Ishikawa (cell line): ENCODE measurements at regions not wholly inside any gene's neighbourhood (a gene's known extent, or its start where the extent isn't known, plus 50 kb on each side); places are given as distances from the start of the nearest gene placed in this dataset.

ENCODE experiments used
- CEBPB ChIP-seq: IDR thresholded peaks from 2 replicates; pipeline ENCODE4 v1.6.1; 2012
- CREB1 ChIP-seq: IDR thresholded peaks from 2 replicates; pipeline ENCODE4 v1.6.1; 2012; ENCODE audit warnings: low read depth
- EGR1 ChIP-seq: IDR thresholded peaks from 2 replicates; pipeline ENCODE4 v1.6.1; 2012
- EP300 ChIP-seq: IDR thresholded peaks from 2 replicates; pipeline ENCODE4 v1.6.1; 2012; ENCODE audit warnings: borderline replicate concordance
- FOXM1 ChIP-seq: IDR thresholded peaks from 2 replicates; pipeline ENCODE4 v1.6.1; 2012; ENCODE audit warnings: low read depth, borderline replicate concordance
- NFIC ChIP-seq: IDR thresholded peaks from 2 replicates; pipeline ENCODE4 v1.6.1; 2012
- RAD21 ChIP-seq: IDR thresholded peaks from 2 replicates; pipeline ENCODE4 v1.6.1; 2012; ENCODE audit warnings: low read depth
- TAF1 ChIP-seq: IDR thresholded peaks from 2 replicates; pipeline ENCODE4 v1.6.1; 2012; ENCODE audit warnings: low read depth, mild to moderate bottlenecking
- TCF12 ChIP-seq: IDR thresholded peaks from 2 replicates; pipeline ENCODE4 v1.6.1; 2012; ENCODE audit warnings: low read depth
- TEAD4 ChIP-seq: IDR thresholded peaks from 2 replicates; pipeline ENCODE4 v1.6.1; 2012
- YY1 ChIP-seq: IDR thresholded peaks from 2 replicates; pipeline ENCODE4 v1.6.1; 2012; ENCODE audit warnings: low read depth
- ZBTB7A ChIP-seq: IDR thresholded peaks from 2 replicates; pipeline ENCODE4 v1.6.1; 2012; ENCODE audit warnings: low read depth
- TF ChIP-seq, protein P1 (sequence below): IDR thresholded peaks from 2 replicates; pipeline ENCODE4 v1.6.1; 2012
- TF ChIP-seq, protein P2 (sequence below): IDR thresholded peaks from 2 replicates; pipeline ENCODE4 v1.6.1; 2012
- TF ChIP-seq, protein P3 (sequence below): IDR thresholded peaks from 2 replicates; pipeline ENCODE4 v1.6.1; 2012; ENCODE audit warnings: low read depth, mild to moderate bottlenecking

GRCh38 chr2:145655165-145655765 lies 1135.3 kb upstream of the ZEB2 start:
- TF ChIP-seq NFIC (no peak), TCF12 (no peak), CEBPB (no peak), CREB1 (no peak), ZBTB7A (no peak)

DNA sequence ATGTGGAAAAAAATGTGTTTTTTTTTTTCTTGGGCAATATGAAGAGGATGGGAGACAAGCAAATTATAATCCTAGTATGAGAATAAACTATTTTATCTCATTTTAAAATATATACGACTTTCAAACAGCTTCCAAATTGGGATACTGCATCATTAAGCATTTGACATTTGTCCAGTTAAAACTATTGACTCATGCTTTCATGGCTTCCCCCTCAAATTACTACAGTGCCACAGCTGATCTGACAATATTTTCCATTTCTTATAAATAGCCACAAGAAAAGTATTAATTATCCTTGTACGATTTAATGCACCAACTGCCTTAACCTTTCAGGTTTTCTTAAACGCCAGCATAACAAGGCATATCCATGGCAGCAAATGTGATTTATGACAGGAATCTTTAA lies 1134.8 kb upstream of the ZEB2 start:
- no peak for TF ChIP-seq NFIC

GRCh38 chr2:145654156-145654555 lies 1134.2 kb upstream of the ZEB2 start:
- TF ChIP-seq EGR1 (no peak), YY1 (no peak), TAF1 (no peak), RAD21 (no peak), FOXM1 (no peak), EP300 (no peak), ZBTB7A (no peak), TEAD4 (no peak), TCF12 (no peak), CEBPB (no peak), CREB1 (no peak), NFIC (no peak)
- TF ChIP-seq, protein P1, sequence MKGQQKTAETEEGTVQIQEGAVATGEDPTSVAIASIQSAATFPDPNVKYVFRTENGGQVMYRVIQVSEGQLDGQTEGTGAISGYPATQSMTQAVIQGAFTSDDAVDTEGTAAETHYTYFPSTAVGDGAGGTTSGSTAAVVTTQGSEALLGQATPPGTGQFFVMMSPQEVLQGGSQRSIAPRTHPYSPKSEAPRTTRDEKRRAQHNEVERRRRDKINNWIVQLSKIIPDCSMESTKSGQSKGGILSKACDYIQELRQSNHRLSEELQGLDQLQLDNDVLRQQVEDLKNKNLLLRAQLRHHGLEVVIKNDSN: no peak
- TF ChIP-seq, protein P2, sequence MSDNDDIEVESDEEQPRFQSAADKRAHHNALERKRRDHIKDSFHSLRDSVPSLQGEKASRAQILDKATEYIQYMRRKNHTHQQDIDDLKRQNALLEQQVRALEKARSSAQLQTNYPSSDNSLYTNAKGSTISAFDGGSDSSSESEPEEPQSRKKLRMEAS: no peak
- TF ChIP-seq, protein P3, sequence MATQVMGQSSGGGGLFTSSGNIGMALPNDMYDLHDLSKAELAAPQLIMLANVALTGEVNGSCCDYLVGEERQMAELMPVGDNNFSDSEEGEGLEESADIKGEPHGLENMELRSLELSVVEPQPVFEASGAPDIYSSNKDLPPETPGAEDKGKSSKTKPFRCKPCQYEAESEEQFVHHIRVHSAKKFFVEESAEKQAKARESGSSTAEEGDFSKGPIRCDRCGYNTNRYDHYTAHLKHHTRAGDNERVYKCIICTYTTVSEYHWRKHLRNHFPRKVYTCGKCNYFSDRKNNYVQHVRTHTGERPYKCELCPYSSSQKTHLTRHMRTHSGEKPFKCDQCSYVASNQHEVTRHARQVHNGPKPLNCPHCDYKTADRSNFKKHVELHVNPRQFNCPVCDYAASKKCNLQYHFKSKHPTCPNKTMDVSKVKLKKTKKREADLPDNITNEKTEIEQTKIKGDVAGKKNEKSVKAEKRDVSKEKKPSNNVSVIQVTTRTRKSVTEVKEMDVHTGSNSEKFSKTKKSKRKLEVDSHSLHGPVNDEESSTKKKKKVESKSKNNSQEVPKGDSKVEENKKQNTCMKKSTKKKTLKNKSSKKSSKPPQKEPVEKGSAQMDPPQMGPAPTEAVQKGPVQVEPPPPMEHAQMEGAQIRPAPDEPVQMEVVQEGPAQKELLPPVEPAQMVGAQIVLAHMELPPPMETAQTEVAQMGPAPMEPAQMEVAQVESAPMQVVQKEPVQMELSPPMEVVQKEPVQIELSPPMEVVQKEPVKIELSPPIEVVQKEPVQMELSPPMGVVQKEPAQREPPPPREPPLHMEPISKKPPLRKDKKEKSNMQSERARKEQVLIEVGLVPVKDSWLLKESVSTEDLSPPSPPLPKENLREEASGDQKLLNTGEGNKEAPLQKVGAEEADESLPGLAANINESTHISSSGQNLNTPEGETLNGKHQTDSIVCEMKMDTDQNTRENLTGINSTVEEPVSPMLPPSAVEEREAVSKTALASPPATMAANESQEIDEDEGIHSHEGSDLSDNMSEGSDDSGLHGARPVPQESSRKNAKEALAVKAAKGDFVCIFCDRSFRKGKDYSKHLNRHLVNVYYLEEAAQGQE: no peak

- TF ChIP-seq, protein P1: no peak
- TF ChIP-seq RAD21 (no peak), FOXM1 (no peak), CEBPB (no peak), CREB1 (no peak), TCF12 (no peak), EP300 (no peak), TEAD4 (no peak), ZBTB7A (no peak)
- TF ChIP-seq, protein P3: no peak
- TF ChIP-seq, protein P2: no peak
Measured at GRCh38 chr2:145653553-145653952, 1133.6 kb upstream of the ZEB2 start.

DNA sequence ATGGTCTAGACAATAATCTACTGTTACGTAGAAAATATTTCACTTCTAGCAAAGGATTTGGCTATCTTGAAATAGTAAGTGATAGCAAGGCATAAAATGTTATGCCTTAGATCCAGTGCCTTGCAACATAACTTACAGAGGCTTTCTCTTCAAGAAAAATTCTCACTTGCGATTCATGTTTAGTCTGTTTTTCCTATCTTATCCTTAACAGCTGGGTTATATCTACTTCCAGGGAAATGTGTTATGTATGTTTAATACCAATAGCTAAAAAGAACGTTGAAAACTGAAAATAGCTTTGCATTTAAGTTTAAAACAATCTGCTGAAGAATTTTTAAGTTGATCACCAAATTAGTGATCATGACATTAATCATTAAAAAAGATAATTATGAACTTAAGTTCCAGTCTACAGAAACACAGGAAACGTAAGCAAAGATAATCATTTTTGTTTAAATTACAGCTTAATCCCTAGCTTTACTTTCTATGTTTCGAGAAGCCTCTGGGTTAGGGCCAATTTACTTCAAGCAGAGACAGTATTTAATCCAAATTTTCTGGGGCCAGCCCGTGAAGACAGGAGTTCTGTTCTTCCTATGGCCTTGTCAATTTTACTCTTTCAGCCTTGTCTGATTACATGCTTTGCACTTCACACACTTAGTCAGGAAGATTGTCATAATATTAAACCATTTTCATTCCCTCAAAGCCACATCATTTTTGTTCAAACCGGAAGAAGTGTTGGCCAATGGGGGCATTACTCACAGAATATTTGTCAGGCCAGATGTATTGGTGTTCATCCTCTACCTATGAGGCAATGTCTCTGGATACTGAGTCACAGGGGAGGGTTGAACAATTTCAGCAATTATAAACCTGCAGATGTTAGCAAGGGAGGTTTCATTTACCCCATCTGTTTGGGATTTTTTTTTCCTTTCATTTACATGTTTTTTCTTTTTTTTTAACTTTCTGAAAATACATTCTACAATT lies 1132.9 kb upstream of the ZEB2 start:
- TF ChIP-seq EGR1 (no peak), NFIC (no peak), YY1 (no peak), RAD21 (no peak), CREB1 (no peak), EP300 (no peak), FOXM1 (no peak), TAF1 (no peak)
- TF ChIP-seq, protein P1: no peak
- TF ChIP-seq, protein P2: no peak
